Mammary epithelial cell (primary cell): ENCODE measurements at regions not wholly inside any gene's neighbourhood (a gene's known extent, or its start where the extent isn't known, plus 50 kb on each side); places are given as distances from the start of the nearest gene placed in this dataset.

ENCODE experiments used
- CTCF ChIP-seq, 2 donors: IDR thresholded peaks in 1 of 2; conservative IDR thresholded peaks in 1 of 2; 2 replicates each; pipeline ENCODE4 v1.5.1; 2011 to 2012; ENCODE audit warnings: inconsistent platforms in 2 of 2, low read length in 2 of 2, mild to moderate bottlenecking in 2 of 2, control low read depth in 1 of 2, low read depth in 1 of 2; ENCODE audit not compliant: insufficient read depth in 1 of 2; ENCODE audit errors: extremely low read depth in 1 of 2
- EZH2 ChIP-seq: IDR thresholded peaks from 2 replicates; pipeline ENCODE4 v1.6.1; 2012; ENCODE audit warnings: low read length, inconsistent platforms, borderline replicate concordance

DNA sequence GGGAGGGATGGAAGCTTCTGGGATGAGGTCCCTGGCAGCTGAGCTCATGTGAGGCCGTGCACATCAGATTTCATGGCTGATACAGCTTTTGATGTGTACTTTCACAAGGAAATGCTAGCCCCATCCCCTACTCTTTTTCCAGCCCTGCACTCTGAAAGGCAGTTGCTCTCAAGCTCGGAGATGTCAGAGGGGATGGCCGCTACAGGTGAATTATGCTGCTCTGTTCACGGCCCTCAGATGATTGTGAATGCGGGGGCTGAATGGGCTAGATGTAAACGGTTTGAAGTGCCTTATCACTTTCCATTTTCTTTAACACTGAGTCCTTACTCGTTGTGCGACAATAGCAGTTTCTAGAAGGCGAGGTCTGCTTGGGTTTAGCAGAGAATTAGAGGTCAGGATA is 88.0 kb upstream of the RASGRF1 start:
- no peak for TF ChIP-seq CTCF (conservative IDR thresholded peaks at IDR 0.05 in 1 of 2, IDR thresholded peaks at IDR 0.05 in 1 of 2; ENCODE audit: extremely low read depth in 1 of 2, insufficient read depth in 1 of 2, low read depth in 1 of 2, low read length in 2 of 2)
- no peak for TF ChIP-seq EZH2
